GF-D8 (cell line): ENCODE measurements at regions not wholly inside any gene's neighbourhood (a gene's known extent, or its start where the extent isn't known, plus 50 kb on each side); places are given as distances from the start of the nearest gene placed in this dataset.

Experiments used
- DNase-seq: peaks from one replicate; lab custom pipeline; 2025; lab: John Stamatoyannopoulos, UW

DNA sequence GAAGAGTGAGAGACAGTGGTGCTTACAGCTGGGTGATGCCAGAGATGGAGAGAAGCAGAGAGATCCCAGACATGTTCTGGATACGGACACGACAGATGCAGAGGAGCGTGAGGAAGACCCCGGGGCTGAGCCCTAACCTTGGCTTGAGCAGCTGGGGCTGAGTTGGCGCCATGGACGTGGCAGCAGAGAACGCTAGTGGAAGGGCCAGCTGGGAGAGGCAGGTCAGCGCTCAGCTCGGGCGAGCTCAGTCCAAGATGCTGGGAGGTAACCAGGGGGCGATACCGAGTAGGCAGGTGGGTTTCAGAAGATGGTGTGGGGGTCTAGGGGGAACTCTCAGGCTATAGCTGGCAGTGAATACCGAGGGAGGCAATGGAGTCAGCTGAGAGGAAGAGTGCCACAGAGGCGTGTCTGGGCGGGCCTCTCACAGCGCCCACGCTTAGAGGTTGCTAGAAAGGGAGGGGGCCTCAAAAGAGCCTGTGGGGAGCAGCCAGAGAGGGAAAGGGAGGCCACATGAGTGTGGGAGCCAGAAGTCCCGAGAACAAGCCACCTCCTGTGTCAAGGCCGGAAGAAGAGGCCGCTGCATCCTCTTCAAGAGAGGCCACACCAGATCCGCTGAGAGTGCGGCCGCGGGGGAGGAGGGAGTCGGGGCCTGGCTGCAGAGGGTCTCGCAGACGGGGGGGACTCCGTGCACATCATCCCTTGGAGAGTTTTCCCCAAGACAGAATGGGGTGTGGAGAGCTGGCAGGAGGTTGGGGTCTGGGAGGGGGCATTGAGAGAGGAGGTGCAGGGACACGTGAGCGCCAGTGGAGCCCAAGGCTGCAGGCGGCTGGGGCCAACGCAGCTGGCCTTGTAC, 57.0 kb upstream of the DIO3 start:
- no peak for DNase-seq

DNA sequence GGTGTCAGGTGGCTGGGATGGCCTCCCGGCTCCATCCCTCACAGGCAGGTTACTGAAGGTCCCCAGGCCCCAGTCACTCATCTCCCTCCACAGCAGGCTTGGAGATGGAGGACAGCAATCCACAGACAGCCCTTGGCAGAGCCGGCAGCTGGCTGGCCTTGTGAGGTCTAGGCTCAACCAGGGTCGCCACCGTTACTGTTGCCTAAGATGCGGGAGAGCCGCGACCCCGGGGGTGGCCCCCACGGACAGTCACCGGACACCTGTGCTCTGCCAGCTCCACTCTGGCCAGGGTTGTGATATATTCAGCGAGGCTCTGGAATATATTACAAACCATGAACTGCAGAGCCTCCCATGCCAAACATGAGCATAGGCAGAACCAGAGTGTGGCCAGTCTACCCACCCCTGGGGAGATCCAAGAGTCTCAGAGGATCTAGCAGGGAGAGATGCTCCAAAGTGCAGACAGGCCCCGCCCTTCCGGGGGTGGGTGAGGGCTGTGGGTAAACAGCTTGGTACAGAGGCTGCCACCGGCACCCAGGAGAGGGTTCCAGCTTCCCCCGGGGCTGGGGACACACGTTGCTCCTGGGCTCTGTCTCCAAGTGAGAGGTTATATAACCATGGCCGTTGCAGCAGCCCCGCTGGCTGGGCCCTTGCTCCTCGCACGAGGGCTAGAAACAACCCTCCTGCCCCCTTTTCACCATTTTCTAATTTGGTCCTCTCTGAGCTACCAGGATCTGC, 55.9 kb upstream of the DIO3 start:
- no peak for DNase-seq

DNA sequence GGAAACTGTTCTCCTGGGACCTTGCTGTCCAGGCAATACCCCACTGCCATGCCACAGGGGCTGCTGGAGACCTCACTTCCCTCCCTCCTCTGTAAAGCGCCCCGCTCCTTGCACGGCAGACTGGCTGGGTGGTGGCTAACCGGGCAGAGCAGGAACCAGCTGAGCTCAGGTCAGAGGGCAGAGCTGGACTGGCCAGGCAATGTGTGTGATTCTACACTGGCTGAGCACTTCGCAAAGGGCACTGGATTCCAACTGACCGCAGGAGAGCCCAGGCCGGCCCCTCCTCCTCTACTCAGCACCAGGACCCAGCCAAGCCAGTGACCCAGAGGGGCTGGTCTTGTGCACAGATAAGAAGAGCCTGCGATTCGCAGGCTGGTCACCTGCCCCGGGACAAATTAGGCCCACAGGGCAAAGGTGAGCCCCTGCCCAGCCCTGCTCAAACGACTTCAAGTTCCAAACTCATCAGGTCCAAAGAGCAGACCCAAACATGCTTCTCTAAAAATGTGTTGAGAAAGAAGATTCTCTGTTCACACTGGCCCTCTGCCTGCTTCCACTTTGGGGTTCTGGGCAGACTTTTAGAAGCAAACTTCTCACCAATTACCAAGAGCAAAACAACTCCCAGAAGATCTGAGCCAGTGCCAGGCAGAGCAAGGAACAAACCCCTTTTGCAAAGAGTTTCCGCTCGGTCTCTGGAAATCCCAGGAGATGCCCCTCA, 54.9 kb upstream of the DIO3 start:
- no peak for DNase-seq

DNA sequence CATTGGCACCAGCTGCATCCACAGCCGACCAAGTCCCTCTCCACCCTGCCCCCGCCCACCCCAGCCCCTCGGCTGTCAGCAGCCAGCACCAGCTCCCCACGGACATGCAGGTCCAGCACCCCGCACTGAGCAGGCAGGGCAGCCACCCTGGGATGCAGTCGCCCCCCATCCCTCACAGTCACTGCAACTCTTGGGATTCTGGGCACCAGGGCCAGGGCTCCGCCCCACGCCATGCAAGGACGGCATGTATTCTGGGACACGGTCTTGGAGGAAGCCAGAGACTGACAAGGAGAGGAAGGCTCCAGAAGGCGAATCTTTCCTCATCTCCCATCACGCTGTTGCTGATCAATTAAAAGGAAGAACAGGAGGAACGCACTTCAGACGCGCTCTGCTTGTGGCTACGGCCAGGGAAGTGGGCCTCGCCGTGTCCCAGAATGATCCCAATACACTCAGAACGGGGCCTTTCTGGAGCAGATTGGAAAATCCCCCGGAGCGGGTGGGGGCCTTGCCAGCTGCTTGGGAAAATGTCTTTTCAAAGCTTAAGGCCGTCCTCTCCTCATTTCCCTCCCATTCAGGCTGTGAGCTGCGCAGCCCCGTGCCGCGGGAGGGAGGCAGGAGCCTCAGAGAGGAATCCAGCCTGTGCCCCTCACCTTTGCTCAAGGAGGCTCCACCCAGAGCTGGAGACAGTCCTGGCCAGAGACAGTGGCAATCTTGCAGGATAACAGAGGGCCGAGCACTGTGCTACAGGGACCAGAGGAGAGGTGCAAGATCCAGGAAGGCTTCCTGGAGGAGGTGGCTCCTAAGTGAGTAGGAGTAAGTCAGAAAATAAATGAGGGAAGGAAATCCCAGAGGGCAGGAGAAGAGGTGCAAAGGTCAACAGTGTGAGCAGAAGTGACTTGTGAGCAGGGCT, 54.1 kb upstream of the DIO3 start:
- DNase-seq = no peak

DNA sequence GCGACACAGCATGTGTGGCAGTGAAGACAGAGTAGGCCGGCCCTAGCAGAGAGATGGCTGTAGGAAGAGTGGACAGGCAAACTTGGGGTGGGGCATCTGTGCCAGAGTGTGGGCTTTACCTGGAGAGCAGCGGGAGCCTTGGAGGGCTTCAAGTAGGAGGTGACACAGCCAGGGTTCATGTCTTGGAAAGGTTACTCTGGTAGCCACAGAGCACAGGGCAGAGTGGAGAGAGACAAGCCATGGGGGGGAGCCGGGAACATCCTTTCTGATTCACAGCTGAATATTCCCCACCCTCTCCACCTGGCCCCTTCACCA, 53.5 kb upstream of the DIO3 start:
- no peak for DNase-seq

DNA sequence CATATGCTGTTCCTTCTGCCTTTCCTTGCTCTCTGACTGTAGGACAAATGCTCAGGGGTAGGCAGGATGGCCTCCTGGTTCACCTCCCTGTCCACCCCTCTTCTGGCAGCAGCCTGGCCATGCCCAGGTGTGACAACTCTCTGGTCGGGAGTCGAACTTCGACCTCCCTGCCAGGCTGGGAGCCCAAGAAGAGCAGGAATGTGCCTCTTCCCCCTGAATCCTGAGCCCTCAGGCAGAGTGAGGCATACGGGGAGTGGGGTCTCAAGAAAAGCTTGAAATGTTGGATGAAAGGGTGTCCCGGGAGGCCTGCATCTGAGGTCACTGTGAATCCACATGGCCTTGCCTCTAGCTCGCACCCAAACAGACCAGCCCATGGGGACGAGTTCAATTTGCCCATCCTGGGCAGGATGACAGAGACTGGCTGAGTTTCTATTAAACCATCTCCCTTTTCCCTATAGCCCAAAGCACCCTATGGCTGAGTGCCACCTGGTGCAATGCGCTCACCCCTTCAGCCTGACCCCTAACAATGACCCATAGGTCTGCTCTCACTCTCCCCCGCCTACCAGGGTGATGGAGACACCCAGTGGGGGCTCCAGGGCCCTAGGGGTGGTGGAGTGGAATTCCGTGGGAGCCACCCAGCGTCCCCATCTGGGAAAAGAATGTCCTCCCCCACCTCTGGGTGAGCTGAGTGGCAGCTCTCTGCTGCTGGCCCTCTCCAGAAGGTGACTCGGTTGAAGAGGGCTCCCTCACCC, 52.9 kb upstream of the DIO3 start:
- no peak for DNase-seq

DNA sequence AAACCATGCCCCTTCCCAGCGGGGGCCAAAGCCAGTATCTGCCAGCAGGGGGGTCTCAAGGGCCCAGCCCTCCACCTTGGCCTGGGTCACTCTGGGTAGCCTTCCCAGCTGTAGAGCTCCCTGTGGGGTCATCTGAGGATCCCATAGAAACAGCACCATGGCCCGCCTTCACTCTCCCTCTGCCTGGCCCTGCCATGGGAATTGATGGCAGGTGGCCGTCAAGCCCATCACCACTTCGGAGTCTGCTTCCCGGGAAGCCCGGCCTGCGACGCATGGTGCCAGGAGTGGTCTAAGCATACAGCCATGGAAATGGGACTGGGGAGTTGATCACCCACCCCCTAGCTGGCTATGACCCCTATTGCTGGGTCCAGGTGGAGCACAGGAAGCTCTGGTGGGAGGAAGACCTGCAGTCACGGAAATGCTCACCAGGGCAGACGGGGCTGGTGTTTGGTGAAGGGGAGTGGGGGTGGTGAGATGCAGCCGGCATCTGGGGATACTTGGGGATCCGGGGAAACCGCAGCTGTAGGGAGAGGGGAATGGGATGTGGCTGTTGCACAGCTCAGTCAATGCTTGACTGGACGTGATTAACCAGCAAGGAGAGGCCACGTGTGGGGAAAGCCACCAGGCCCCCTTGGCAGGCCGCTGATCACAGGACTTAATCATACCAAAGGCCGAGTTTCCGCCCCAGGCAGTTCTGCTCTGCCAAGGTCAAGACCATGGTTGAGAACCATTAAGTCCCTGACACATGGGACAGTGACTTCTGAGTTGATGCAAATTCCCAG, 52.2 kb upstream of the DIO3 start:
- DNase-seq = no peak

DNA sequence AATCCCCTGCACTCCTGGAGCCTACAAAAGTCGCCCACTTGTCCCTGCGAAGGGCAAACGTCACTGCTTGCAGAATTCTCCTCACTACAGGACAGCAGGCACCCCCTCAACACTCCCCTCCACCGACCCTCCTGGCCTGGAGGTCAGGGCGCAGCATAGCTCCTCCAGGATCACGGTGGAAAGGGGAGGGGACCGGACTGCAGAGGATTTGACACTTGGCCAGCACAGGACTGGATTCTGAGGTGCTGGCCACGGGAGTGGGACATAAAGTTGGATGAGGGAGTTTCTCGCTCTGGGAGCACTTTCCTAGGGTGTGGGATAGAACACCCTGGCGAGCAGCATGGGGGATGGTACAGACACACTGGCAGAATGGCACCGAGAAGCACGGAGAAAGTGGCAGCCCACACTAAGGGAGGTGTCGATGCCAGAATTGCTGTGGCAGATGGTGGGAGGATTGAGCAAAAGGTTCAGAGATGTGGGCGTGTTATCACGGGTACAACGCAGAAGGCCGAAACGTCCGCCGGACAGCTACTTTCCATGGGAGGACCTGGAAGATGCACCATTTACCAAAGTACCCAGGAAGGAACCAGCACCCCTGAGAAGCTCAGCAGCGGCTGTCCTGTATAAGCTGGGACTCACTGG, 51.4 kb upstream of the DIO3 start:
- DNase-seq = no peak

DNA sequence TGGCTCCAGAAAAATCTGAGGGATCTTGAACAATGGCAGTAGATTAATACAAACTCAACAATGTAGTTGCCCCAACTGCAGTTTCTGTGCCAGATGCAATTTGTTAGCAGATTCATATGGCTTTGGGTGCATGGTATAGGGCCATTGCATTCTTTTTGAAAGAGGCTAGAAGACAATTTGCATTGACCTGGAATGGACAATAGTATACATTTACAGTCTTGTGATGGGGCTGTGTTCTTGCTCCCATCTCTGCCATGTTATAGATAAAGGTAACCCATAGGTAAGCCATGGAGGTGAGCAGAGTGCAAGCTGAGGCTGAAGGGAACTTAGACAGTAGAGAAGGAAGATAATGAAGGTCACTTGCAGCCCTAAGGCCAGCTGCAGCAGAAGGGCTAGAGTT, 50.1 kb upstream of the DIO3 start:
- no peak for DNase-seq
